ENCODE measurements at regions not wholly inside any gene's neighbourhood (a gene's known extent, or its start where the extent isn't known, plus 50 kb on each side); places are given as distances from the start of the nearest gene placed in this dataset.

- WGBS, 2 donors = 92 to 93% methylated on average over 3 of the region's 3 CpGs
These were observed 130.0 kb upstream of the NR3C1 start for GRCh38 chr5:143533475-143533874.

DNA sequence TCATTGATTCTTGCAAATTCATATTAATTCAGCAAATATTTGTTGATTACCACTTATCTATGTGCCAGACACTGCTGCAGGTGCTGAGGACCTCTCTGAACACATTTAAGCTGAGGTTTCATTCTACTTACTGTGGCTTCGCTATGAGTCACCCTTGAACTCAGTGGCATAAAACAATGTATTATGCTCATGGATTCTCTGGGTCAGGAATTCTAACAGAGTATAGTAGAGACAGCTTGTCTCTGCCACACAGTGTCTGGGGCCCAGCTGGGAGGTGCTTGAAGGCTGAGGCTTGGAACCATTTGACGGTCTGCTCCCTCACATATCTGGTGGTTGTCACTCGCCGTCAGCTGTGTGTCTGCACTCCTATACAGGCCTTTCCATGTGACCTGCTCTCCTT lies 124.3 kb upstream of the NR3C1 start:
- H3K27me3 ChIP-seq = no peaks in the 10 kb centered on the region
- H3K4me1 ChIP-seq = no peaks in the 10 kb centered on the region
- no peaks in the 10 kb centered on the region for H3K36me3 ChIP-seq (ENCODE audit: low read depth, missing control alignments)
- 91 to 97% methylated on average over 4 of the region's 4 CpGs for WGBS, 2 donors
- no peak overlapping the region for H3K27ac ChIP-seq
- no peaks in the 10 kb centered on the region for H3K9me3 ChIP-seq
- DNase-seq = no peak
- intact Hi-C loops (cut with DNase I; ENCODE audit: low total_unique reads) = no loop called here
- TF ChIP-seq CTCF (IDR thresholded peaks at IDR 0.05) (no peak), POLR2A (IDR thresholded peaks at IDR 0.05) (no peak)
- no peak overlapping the region for H3K4me3 ChIP-seq

More at GRCh38 chr5:143533475-143533874, 130.0 kb upstream of the NR3C1 start:
- Histone ChIP-seq H3K4me3 (no peak overlapping the region), H3K27me3 (no peaks in the 10 kb centered on the region), H3K4me1 (no peaks in the 10 kb centered on the region), H3K36me3 (ENCODE audit: low read depth, missing control alignments) (no peaks in the 10 kb centered on the region), H3K9me3 (no peaks in the 10 kb centered on the region), H3K27ac (no peak overlapping the region)
- TF ChIP-seq CTCF (IDR thresholded peaks at IDR 0.05) (no peak), POLR2A (IDR thresholded peaks at IDR 0.05) (no peak)
- intact Hi-C loops (cut with DNase I; ENCODE audit: low total_unique reads) = no loop called here
- no peak for DNase-seq

GRCh38 chr5:143525176-143525575 lies 121.7 kb upstream of the NR3C1 start:
- 100% methylated on average over 1 of the region's 1 CpG for WGBS, 2 donors
- no peak for DNase-seq
- no peaks in the 10 kb centered on the region for H3K4me1 ChIP-seq
- H3K27ac ChIP-seq = no peak overlapping the region
- no peaks in the 10 kb centered on the region for H3K27me3 ChIP-seq
- intact Hi-C loops (cut with DNase I; ENCODE audit: low total_unique reads) = no loop called here
- TF ChIP-seq CTCF (IDR thresholded peaks at IDR 0.05) (no peak), POLR2A (IDR thresholded peaks at IDR 0.05) (no peak)
- no peaks in the 10 kb centered on the region for H3K36me3 ChIP-seq (ENCODE audit: low read depth, missing control alignments)
- H3K9me3 ChIP-seq = no peaks in the 10 kb centered on the region
- no peak overlapping the region for H3K4me3 ChIP-seq

- no peak for DNase-seq
- H3K27me3 ChIP-seq = no peaks in the 10 kb centered on the region
- no peaks in the 10 kb centered on the region for H3K9me3 ChIP-seq
- 93% methylated on average over 2 of the region's 2 CpGs for WGBS, 2 donors
- no peak overlapping the region for H3K27ac ChIP-seq
- no peaks in the 10 kb centered on the region for H3K4me1 ChIP-seq
- no peak overlapping the region for H3K4me3 ChIP-seq
- no peaks in the 10 kb centered on the region for H3K36me3 ChIP-seq (ENCODE audit: low read depth, missing control alignments)
- no peak for TF ChIP-seq POLR2A (IDR thresholded peaks at IDR 0.05)
- no peak for TF ChIP-seq CTCF (IDR thresholded peaks at IDR 0.05)
- intact Hi-C loops (cut with DNase I; ENCODE audit: low total_unique reads) = no loop called here
These were observed 121.0 kb upstream of the NR3C1 start for GRCh38 chr5:143524338-143524945.

DNA sequence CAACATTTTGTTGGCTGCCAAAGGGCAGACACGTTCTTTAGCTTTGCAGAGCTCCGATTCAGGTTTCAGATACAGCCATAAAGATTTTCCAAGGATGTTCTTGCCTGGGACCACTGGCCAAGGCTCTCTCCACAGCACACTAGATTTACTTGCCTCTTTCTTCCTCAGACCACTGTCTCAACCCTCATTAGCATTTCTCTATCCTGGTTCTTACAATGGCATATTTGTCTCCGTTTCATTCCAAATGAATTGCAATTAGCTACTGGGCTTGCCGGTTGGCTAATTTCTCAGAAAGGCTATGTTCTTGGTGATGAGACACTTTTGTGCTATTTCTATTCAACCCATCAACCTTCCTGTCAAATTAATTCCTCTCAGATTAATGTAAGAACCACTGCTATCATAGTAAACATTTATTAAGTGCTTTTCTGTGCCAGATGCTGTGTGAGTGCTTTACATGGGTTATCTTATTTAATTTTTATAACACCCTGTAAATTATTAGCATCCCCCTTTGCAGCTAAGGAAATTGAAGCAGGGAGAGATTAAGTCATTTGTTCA lies 118.4 kb upstream of the NR3C1 start:
- Histone ChIP-seq H3K27ac (no peak overlapping the region), H3K27me3 (no peaks in the 10 kb centered on the region), H3K4me1 (no peaks in the 10 kb centered on the region), H3K9me3 (no peaks in the 10 kb centered on the region), H3K36me3 (ENCODE audit: low read depth, missing control alignments) (no peaks in the 10 kb centered on the region), H3K4me3 (no peak overlapping the region)
- intact Hi-C loops (cut with DNase I; ENCODE audit: low total_unique reads) = no loop called here
- DNase-seq = no peak
- no peak for TF ChIP-seq CTCF (IDR thresholded peaks at IDR 0.05)
- WGBS, 2 donors = 72 to 83% methylated on average over 4 of the region's 4 CpGs
